ENCODE measurements at regions not wholly inside any gene's neighbourhood (a gene's known extent, or its start where the extent isn't known, plus 50 kb on each side); places are given as distances from the start of the nearest gene placed in this dataset.

DNA sequence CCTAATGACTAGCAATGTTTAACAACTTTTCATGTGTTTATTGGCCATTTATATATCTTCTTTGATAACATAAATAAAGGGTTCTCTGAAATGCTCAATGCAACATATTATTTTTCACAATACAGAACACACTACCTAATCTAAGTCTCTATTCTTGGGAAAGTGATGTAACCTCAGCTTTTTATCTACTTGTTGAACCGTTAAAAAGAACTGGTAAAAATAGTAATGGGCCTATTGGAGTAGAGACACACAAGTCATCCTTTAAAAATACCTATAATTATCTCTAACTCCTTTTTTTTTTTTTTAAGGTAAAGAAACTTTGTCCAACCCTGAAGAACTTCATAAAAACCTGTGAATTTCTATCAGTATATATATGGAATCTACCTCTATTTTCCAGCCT is 1067.7 kb upstream of the CELF4 start:
- DNase-seq: no peak
- intact Hi-C loops (cut with DNase I; ENCODE audit: low total_unique reads): no loop called here
- no peaks in the 10 kb centered on the region for H3K27me3 ChIP-seq
- H3K36me3 ChIP-seq (ENCODE audit: low read depth, missing control alignments): no peaks in the 10 kb centered on the region
- TF ChIP-seq POLR2A (IDR thresholded peaks at IDR 0.05): no peak
- TF ChIP-seq, protein P1, sequence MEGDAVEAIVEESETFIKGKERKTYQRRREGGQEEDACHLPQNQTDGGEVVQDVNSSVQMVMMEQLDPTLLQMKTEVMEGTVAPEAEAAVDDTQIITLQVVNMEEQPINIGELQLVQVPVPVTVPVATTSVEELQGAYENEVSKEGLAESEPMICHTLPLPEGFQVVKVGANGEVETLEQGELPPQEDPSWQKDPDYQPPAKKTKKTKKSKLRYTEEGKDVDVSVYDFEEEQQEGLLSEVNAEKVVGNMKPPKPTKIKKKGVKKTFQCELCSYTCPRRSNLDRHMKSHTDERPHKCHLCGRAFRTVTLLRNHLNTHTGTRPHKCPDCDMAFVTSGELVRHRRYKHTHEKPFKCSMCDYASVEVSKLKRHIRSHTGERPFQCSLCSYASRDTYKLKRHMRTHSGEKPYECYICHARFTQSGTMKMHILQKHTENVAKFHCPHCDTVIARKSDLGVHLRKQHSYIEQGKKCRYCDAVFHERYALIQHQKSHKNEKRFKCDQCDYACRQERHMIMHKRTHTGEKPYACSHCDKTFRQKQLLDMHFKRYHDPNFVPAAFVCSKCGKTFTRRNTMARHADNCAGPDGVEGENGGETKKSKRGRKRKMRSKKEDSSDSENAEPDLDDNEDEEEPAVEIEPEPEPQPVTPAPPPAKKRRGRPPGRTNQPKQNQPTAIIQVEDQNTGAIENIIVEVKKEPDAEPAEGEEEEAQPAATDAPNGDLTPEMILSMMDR (IDR thresholded peaks at IDR 0.05): no peak
- H3K27ac ChIP-seq: no peak overlapping the region
- no peaks in the 10 kb centered on the region for H3K9me3 ChIP-seq
- 73 to 82% methylated on average over 1 of the region's 1 CpG for WGBS, 2 donors
- H3K4me3 ChIP-seq: no peak overlapping the region
- no peaks in the 10 kb centered on the region for H3K4me1 ChIP-seq

DNA sequence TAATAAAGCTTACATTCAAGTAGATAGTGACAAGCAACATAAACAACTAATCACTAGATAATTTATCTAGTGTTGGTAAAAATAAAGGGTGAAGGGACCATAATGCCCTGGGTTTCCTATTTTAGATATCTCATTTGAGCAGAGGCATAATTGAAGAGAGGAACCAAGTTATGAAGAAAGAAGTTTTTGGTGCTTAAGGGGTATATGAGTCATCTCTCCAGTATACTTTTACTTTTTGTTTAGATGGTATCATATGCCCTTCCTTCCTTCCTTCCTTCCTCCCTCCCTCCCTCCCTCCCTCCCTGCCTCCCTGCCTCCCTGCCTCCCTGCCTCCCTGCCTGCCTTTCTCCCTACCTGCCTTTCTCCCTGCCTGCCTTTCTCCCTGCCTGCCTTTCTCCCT is 1053.5 kb upstream of the CELF4 start:
- no peak overlapping the region for H3K4me3 ChIP-seq
- intact Hi-C loops (cut with DNase I; ENCODE audit: low total_unique reads): no loop called here
- no peaks in the 10 kb centered on the region for H3K4me1 ChIP-seq
- H3K36me3 ChIP-seq (ENCODE audit: low read depth, missing control alignments): no peaks in the 10 kb centered on the region
- no peak overlapping the region for H3K27ac ChIP-seq
- H3K27me3 ChIP-seq: no peaks in the 10 kb centered on the region
- DNase-seq: no peak
- H3K9me3 ChIP-seq: no peaks in the 10 kb centered on the region
- TF ChIP-seq POLR2A (IDR thresholded peaks at IDR 0.05): no peak
- TF ChIP-seq, protein P1 (IDR thresholded peaks at IDR 0.05): no peak

DNA sequence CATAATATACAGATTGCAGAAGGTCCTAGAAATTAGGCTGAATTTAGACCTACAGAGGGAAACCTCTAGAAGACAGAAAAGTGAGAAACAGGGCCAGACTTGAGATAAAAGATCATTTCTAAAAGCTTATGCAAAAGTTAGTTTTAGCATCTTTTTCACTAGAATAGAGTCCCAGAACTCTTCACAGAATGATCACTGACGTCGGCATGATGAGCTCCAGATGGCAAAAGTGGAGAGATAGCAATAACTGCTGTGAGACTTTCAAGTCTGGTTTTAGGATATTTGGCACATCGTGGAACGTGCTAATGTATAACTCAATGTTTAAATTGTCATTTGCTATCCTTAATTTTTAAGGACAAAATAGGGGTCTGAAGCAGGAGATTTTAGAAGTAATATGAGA is 1050.7 kb upstream of the CELF4 start:
- Histone ChIP-seq H3K4me3 (no peak overlapping the region), H3K9me3 (no peaks in the 10 kb centered on the region), H3K27me3 (no peaks in the 10 kb centered on the region), H3K36me3 (ENCODE audit: low read depth, missing control alignments) (no peaks in the 10 kb centered on the region), H3K27ac (no peak overlapping the region), H3K4me1 (no peaks in the 10 kb centered on the region)
- WGBS, 2 donors: 72 to 76% methylated on average over 4 of the region's 4 CpGs
- DNase-seq: no peak
- TF ChIP-seq, protein P1 (IDR thresholded peaks at IDR 0.05): no peak
- no peak for TF ChIP-seq POLR2A (IDR thresholded peaks at IDR 0.05)
- intact Hi-C loops (cut with DNase I; ENCODE audit: low total_unique reads): no loop called here

DNA sequence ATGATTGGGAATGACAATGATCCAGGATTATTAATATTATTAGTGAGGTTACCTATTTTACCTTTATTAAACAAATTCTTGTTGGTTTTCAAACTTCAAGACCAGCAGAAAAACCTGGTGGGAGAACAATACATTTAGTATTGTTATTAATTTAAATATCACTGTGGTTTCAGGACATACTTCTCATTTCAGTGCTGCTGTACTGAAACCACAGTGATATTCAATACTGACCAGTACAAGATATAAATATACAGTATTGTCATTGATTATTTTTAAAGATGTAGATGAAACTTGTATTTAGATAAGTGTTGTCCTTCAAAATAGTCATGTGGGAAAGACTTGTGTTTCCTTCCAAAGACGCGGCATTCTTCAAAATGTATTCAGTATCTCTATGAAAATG is 1047.3 kb upstream of the CELF4 start:
- H3K4me3 ChIP-seq: no peak overlapping the region
- H3K36me3 ChIP-seq (ENCODE audit: low read depth, missing control alignments): no peaks in the 10 kb centered on the region
- H3K27ac ChIP-seq: no peak overlapping the region
- no peak for DNase-seq
- H3K27me3 ChIP-seq: no peaks in the 10 kb centered on the region
- no peaks in the 10 kb centered on the region for H3K9me3 ChIP-seq
- no peaks in the 10 kb centered on the region for H3K4me1 ChIP-seq
- TF ChIP-seq, protein P1 (IDR thresholded peaks at IDR 0.05): no peak
- TF ChIP-seq POLR2A (IDR thresholded peaks at IDR 0.05): no peak
- intact Hi-C loops (cut with DNase I; ENCODE audit: low total_unique reads): no loop called here
- 92 to 94% methylated on average over 2 of the region's 2 CpGs for WGBS, 2 donors

DNA sequence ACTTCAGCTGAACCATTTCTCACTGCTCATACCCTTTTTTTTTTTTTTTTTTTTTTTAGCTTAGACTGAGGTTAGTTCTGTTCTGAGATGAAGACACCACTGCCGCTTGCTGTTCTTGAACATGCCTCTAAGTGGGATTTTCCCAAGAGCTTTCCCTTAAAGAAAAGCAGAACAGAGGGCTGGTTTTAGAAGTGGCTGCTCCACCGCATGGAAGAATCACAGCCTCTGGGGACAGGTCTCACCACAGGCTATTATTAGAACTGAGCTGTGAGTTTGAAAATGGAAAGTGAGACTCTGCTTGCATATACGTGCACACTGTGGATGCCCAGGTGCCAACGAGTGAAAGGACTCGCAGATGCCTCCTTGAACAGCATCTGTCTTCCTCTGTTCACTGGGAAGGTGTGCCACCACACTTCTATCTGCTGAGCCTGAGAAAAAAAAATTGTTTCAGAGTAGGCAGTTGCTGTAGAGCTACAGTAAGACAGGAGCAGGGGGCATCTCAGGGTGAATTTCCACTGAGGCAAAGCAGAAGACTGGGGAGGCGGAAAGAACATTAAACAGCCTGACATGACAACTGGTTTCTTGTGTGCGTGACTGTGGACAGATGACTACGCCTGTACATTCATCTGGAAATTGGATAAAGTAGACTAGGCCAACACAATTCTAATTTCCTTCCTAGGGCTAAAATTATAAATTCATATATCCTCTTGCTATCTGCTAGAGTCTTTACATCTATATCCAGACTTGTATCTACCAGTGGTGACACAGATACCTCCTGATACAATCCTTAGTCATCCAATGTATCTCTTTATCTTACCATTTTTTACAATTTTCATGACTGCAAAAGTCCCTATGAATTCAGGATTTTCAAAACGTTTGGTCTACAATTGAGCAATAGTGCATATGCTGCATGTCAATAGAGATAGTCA is 1045.7 kb upstream of the CELF4 start:
- intact Hi-C loops (cut with DNase I; ENCODE audit: low total_unique reads): no loop called here

More for the DNA sequence above, 1045.7 kb upstream of the CELF4 start:
- H3K27ac ChIP-seq: no peak overlapping the region
- H3K27me3 ChIP-seq: no peaks in the 10 kb centered on the region
- TF ChIP-seq, protein P1 (IDR thresholded peaks at IDR 0.05): no peak
- no peak for TF ChIP-seq POLR2A (IDR thresholded peaks at IDR 0.05)
- H3K36me3 ChIP-seq (ENCODE audit: low read depth, missing control alignments): no peaks in the 10 kb centered on the region
- H3K4me1 ChIP-seq: no peaks in the 10 kb centered on the region
- H3K9me3 ChIP-seq: no peaks in the 10 kb centered on the region
- WGBS, 2 donors: 83 to 85% methylated on average over 8 to 9 of the region's 9 CpGs
- no peak for DNase-seq
- no peak overlapping the region for H3K4me3 ChIP-seq

Data from testis (tissue), 2 donors.